Astrocyte of the hippocampus (primary cell): ENCODE measurements at regions not wholly inside any gene's neighbourhood (a gene's known extent, or its start where the extent isn't known, plus 50 kb on each side); places are given as distances from the start of the nearest gene placed in this dataset.
A peak's percentile ranks its signal among the peaks of the same experiment; 100 is the strongest.
"Not testable (repeated sequence)": the region's sequence is repeated elsewhere in the genome, so short reads cannot be mapped to it uniquely, and the experiment has no call there.

Experiments
- DNase-seq: peaks from one replicate; pipeline ENCODE4 v3.0.0; 2011; ENCODE audit warnings: low read depth, low spot score

GRCh38 chr1:79264285-79264684 is 257.8 kb upstream of the ADGRL4 start:
- no peak for DNase-seq

- peak; percentile 6 for DNase-seq
These were observed 256.3 kb upstream of the ADGRL4 start for GRCh38 chr1:79262745-79263258.

- peak; percentile 39 for DNase-seq
These were observed 253.1 kb upstream of the ADGRL4 start for GRCh38 chr1:79259390-79260336.

- DNase-seq: no peak
These were observed 248.9 kb upstream of the ADGRL4 start for GRCh38 chr1:79255421-79255820.

- no peak for DNase-seq
These were observed 246.1 kb upstream of the ADGRL4 start for GRCh38 chr1:79252598-79252997.

GRCh38 chr1:79239840-79240239 is 233.3 kb upstream of the ADGRL4 start:
- no peak for DNase-seq

- peak; percentile 11 for DNase-seq
These were observed 228.9 kb upstream of the ADGRL4 start for GRCh38 chr1:79235301-79236002.

GRCh38 chr1:79232818-79233217 is 226.3 kb upstream of the ADGRL4 start:
- DNase-seq: no peak

- not testable (repeated sequence) for DNase-seq
These were observed 224.2 kb upstream of the ADGRL4 start for GRCh38 chr1:79230751-79231150.

- DNase-seq: no peak
These were observed 220.4 kb upstream of the ADGRL4 start for GRCh38 chr1:79226963-79227362.

GRCh38 chr1:79224537-79224936 is 218.0 kb upstream of the ADGRL4 start:
- DNase-seq: no peak

- DNase-seq: no peak
These were observed 214.0 kb upstream of the ADGRL4 start for GRCh38 chr1:79220509-79220908.

GRCh38 chr1:79215311-79215710 is 208.8 kb upstream of the ADGRL4 start:
- no peak for DNase-seq

- no peak for DNase-seq
These were observed 201.3 kb upstream of the ADGRL4 start for GRCh38 chr1:79207786-79208185.

GRCh38 chr1:79207331-79207730 is 200.8 kb upstream of the ADGRL4 start:
- DNase-seq: no peak

GRCh38 chr1:79204779-79205479 is 198.4 kb upstream of the ADGRL4 start:
- no peak for DNase-seq

GRCh38 chr1:79198832-79199231 is 192.3 kb upstream of the ADGRL4 start:
- peak; percentile 30 for DNase-seq

- peak; percentile 29 for DNase-seq
These were observed 190.9 kb upstream of the ADGRL4 start for GRCh38 chr1:79197421-79197820.

- no peak for DNase-seq
These were observed 189.7 kb upstream of the ADGRL4 start for GRCh38 chr1:79196211-79196610.

GRCh38 chr1:79193211-79194079 is 186.9 kb upstream of the ADGRL4 start:
- DNase-seq: peak; percentile 34

- DNase-seq: peak; percentile 39
These were observed 183.5 kb upstream of the ADGRL4 start for GRCh38 chr1:79190074-79190473.
